HG03135 (cell line): ENCODE measurements at regions not wholly inside any gene's neighbourhood (a gene's known extent, or its start where the extent isn't known, plus 50 kb on each side); places are given as distances from the start of the nearest gene placed in this dataset.

Source experiments
- ATAC-seq: cut with Tn5 transposase; IDR thresholded peaks from one replicate; pipeline ENCODE4 v1.9.1; 2021; ENCODE audit warnings: mild to moderate bottlenecking, moderate library complexity; ENCODE audit not compliant: unreplicated experiment

DNA sequence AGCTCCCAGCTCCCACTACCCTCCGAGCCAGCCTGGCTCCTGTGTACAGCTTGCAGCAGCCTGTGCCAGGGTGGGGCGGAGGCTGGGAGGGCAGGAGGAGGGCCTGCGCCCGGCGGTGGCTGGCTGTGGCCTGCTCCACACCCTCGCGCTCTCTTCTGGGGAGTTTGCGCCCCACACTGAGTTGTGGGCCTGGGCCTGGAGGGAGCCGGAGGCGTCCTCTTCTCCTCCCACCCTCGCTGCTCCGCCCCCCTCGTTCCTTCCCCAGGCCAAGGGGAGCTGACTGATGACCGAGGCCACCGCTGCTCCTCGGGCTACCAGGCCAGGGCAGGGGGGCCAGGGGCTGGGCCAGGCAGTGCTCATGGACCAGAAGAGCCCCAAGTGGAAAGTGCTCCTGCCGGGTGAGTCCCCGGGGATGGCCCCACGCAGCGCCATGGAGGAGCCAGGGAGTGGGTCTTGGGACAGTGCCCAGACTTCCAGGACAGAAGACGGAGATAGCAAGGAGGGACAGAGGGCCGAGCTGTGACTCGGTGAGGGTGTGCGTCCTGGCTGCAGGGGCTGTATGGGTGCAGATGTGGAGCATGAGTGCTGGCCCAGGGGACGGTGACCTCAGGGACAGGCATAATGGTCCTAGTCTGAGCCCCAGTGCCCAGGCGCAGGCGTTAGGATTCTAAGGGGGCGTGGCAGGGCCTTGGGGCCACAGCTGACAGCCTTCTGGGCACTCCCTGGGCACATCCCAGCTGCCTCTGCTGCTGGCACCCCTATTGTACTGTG, 242.1 kb upstream of the GSE1 start:
- ATAC-seq, result no peak

DNA sequence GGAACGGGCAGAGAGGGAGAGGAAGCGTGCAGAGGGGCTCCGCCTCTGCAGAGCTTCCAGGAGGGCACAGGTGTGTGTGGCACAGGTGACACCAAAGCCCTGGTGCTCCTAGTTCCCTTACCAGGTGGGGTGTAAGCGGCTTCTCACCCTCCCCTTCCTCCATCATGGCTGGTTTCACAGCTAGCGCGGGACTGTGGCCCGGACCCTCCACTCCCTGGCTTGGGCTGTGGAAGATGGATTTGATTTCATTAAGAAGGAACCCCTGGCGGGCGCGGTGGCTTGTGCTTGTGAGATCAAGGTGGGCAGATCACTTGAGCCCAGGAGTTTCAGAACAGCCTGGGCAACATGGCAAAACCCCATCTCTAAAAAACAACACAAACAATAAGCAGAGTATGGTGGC, 241.2 kb upstream of the GSE1 start:
- no peak for ATAC-seq

DNA sequence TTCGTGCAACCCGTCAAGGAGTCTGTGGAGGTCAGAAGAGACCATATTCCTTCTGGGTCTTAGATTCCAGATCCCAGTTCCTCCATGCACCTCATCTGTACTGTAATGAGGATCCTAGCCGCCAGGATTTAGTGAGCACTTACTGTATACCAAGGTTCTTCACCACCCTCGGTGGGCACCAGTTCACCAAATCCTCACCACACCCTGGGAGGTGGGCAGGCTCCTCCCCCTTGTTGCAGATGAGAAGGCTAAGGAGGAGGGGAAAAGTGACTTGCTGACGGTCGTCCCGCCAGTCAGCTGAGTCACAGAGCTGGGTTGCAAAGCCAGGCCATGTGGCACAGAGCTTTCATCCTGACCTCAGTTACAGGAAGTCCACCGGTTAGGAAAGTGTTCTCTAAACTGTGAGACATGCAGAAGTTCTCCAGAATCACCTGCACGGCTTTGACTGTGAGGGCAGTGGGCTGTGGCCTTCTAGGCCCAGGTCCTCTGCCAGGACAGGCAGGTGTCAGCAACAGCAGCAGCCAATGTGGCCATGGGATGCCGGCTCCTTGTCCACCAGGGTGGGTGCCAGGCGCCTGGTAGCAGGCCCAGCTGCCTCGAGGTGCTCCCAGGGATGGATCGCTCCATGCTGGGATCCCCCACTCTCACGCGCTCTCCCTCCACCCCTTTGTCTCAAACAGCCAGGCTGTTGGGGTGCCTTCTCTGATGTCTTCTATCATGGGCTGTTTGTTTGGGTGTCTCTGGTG, 240.3 kb upstream of the GSE1 start:
- ATAC-seq, result no peak

DNA sequence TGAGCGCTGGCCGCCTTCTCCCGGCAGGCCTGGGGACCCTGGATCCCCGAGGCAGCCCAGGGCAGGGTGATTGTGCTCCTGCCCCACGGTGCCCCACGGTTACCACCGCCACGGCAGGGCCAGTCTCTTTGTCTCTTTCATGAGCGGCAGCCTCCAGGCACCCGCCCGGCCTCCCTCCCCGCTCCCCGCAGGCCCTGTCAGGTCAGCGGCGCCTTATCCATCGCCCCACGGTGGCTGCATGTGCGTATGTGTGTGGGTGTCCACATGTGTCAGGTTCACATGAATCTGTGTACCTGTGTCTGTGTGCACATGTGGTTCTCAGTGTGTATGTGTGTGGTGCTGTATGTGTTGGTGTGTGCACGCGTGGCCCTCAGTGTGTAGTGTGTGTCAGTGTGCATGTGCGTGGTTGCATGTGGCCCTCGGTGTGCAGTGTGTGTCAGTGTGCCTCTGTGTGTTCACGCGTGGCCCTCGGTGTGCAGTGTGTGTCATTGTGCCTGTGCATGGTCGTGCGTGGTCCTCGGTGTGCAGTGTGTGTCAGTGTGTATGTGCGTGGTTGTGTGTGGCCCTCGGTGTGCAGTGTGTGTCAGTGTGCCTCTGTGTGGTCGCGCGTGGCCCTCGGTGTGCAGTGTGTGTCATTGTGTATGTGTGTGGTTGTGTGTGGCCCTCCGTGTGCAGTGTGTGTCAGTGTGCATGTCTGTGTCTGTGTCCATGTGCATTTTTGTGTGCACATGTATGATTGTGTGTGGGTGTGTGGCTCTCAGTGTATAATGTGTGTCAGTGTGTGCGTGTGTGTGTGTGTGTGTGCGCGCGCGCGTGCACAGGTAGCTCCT, 239.2 kb upstream of the GSE1 start:
- ATAC-seq, result no peak

DNA sequence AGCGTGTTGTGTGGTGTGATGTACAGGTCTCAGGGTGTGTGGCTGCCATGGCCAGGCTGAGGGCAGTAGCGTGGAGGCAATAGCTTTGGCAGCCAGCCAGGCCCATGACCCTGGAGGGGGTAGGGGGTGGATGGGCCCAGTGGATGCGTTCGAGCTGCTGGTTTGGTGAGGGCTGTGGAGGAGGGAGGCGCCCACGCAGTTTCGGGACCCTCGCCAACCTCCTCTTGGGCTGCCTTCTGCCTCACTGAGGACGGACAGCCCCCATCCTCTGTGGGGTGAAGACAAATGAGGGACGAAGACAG, 238.6 kb upstream of the GSE1 start:
- no peak for ATAC-seq

DNA sequence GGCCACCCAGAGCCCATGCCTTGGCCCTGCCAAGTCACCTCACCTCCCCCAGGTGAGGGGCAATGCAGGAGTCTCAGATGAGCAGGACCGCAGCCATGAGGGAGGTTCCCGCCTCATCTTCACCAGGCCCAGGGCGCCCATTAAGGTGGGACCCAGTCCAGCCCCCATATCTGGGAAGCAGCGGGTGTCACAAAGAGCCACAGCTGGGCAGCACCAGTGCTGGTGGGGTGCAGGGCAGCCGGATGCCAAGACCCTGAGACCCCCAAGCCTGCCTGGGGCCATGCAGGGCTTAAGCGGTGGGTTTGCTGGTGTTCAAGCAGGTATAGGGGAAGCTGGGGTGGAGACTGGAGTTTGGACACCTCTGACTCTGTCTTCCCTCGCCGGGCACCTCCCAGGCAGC, 237.8 kb upstream of the GSE1 start:
- ATAC-seq, result no peak

DNA sequence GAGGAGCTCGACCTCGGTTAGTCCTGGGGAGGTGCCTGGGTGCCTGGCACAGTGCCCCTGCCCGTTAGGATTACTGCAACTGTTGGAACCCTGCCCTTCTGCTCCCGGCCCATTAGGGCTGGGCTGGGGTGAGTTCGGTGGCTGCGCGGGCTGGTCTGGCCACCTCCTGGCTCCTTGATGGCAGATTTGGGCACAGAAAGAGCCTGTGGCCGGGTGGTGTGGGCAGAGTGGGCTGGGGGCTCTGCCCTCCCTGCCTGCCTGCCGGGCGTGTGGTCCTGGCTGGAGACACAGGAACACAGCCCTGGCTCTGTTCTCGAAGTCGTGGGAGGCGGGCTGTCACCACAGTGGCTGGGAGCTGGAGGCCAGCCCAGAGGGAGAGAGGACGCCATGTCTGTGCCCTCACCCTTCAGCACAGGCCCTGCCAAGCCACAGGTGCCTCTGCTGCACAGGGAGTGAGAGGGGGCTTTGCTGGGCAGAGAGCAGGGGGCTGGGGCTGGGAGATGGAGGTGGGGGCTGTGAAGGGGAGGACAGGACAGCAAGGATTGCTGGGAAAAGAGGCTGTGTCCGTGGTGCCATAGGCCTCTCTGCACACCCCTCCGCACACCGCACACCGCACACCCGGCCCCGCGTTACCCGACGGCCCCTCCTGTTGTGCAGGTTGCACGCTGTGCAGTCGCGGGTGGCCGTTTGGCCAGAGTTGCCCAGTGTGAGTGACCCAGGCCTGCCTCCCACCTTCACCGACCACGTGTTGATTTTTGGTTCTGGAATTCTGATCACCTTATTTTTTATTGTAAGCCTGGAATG, 236.6 kb upstream of the GSE1 start:
- ATAC-seq, result no peak

DNA sequence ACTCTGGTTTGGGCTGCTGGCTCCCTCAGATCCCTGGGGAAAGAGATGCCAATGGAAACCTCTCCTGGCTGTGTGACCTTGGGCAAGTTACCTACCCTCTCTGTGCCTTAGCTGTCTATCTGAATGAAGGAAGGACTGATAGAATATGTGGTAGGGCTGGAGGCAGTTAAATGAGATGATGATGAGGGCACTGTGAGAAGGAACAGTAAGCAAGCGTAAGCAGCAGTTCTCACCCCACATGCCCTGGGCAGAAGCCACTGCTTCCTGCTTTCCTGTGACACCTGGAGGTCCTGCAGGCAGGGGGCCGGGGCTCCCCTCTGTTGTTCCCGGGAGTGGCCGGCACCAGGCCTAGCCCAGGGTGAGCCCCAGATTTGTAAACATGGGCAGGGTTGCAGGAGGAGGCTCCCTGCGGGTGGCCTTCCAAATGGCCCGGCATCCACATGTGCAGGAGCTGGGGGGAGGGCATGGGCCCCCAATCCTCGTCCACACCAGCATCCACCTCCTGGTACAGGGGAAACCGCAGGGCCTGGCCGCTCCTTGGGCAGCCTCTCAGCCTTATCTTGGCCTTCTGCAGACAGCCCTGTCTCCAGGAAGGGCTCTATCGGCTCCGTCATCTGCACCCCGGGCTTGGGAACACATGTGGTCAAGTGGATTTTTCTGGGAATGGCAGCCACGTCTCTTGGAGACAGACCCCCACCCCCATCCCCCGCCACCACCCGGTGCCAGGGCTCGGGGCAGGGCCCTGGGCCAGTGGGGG, 235.6 kb upstream of the GSE1 start:
- ATAC-seq, result no peak

DNA sequence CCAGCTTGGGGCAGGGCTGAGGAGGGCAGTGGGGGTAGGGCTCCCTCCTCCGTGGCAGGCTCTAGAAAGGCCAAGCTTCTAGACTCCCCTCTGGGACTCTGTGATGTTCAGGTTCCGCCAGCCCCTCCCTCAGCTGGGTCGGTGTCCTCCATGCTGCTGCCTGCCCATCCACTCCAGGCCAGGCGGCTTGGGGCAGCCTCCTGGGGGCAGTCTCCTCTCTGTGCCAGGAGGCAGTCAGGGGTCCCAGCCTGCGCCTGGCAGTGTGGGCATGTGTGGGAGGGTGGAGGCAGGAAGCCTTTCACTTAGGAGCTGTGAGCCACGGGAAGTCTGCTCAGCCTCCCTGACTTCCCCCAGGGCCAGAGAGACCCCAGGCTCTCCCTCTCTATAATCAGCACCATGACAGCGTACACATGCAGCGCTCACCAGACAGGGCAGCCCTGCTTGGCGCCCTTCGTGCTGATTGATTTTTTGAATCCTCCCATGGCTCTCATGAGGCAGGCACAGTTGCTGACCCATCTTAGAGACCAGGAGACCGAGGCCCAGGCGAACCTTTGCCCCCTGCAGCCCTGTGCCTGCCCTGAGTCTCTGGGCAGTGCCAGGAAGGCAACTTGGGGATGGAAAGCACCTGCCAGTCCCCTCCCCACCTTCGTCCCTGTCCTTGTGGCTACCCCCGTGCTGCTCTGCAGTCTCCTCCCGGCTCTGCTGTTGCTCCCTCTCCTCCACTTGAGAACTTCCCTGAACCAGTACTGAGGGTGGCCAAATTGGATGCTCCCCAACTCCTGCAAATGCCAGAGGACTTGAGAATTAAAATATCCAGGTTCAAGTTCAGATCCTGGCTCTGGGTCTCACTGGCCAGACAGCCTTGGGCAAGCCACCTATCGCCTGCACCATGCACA, 234.7 kb upstream of the GSE1 start:
- no peak for ATAC-seq

DNA sequence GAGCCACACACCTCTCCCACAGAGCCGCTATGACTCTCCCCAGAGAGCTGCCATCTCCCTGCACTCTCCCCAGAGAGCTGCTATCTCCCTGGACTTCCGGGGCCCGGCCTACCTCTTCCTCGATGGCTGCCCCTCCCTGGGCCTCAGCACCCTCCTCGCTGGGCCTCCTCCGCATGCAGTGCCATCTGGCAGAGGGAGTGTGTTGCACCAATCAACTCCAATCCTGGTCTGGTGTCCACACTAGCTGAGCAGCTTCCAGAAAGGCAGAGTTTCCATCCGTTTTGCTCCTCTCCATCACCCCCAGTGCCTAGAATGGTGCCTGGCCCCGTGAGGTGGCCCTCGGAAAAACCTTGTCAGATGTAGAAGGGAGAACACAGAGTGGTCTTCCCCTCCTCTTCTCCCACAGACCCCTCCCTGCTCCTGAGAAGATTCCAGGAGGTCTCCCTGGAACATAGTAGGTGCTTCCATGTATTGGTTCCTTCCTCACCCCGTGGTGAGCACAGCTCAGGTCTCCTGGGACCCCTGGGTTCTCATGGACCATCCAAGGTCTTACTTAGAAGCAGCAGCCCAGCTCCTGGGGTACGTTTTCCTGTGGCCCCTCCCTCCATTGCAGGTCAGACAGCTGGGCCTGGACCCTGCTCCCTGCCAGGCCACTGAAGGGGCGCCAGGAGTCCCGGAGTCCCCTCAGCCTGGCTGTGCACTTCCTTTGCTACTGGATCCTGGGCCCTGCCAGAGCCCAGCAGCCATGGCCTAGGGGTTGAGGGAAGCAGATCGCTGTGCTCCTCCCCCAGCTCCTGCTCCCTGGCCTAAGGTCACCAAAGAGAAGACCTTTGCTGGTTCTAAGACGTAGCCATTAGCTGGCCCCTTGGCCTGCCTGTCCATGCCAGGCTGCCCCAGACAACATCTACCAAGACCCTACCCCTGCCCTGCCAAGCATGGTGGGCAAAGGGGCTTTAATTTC, 233.8 kb upstream of the GSE1 start:
- no peak for ATAC-seq

DNA sequence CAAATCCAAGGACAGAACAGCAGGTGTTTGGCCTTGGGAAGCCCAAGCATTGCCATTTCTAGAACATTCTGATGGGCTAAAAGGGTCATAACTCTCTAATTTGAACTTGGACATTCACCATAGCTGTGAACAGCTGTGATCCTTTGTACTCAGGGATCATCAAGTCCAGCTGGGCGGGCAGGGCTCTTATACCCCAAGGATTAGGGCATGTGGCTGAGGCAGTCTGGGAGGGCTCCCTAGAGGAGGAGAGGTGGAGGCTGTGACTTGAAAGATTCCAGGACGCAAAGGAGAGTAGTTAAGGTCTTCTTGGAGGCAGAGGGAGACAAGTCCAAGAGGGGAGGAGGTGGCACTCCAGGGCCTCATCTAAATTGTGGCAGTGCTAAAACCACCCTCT, 233.1 kb upstream of the GSE1 start:
- no peak for ATAC-seq

DNA sequence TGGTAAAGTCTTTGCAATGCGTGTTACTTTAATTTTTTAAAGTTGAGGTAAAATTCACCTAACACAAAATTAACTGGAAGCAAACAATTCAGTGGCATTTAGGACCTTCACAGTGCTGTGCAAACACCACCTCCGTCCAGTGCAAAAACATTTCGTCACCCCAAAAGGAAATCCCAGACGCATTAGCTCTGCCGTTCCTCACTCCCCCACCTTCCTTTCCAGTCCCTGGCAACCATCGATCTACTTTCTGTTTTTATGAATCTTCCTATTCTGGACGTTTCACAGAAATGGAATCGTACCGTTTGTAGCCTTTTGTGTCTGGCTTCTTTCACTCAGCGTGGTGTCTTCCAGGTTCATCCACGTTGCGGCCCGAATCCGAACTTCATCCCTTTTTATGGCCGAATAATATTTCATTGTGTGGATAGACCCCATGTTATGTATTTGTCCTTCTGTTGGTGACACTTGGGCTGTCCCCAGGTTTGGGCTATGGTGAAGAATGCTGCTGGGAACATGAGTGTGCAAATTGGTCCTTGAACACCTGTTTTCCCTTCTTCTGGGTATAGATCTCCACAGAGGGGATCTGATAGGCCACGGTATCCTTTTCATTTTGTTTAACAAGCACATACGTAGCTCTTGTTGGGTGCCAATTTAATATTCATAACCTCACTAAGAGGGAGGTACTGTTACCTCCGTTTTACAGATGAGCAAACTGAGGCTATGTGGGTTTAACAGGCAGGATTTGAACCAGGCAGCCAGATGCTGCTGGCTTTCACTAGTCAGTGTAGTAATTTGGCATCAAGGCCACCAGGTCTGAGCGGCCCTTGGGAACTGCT, 232.0 kb upstream of the GSE1 start:
- no peak for ATAC-seq

DNA sequence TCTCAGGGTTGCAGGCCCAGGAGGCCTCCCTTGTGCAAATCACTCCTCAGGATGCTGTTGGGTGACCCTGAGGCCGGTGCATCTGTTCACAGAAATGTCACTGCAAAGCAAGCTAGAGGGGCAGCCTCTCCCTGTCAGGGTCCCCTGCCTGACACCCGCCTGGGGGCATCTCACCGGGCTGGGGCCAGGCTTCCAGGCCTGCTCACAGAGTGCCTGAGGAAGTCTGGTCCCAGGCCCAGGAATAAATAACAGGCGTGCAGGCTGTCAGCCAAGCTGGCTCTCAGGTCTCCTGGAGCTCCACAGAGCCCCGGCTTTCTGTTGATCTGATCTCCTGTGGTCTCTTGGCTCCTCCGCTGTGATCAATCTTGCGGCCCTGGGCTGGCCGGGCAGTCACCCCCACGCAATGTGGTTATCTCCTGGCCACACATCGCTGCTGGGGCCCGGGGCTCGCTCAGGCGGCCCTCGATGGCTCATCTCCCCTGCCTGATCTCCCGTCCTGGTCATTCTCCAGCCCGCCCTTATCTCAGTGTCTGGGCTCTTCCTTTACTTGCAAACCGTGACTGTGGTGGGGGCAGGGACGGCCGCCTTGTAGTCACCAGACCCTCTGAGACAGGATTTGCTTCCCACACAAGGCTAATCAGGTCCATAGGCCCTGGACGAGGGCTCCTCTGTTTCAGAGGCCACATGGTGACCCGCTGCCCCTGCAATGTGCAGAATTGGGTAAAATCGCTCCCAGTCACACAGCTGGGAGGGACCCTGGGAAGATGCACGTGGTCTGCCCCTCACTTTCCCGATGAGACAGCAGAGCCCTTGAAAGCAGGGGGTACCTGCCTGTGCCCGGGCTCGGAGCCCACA, 231.2 kb upstream of the GSE1 start:
- ATAC-seq, result no peak

DNA sequence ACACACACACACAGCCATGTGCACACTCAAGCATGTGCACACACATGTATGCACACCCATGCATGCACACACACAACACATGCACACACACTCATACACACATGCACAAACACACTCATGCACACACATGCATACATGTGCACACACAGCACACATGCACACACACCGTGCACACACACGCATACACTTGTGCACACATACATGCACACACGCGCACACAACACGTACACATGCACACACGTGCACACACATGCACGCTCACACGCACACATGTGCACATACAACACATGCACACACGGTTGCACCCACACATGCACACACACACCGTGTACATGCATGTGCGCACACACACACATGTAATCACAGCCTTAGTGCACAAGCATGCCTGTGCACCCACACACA, 230.4 kb upstream of the GSE1 start:
- ATAC-seq, result no peak

DNA sequence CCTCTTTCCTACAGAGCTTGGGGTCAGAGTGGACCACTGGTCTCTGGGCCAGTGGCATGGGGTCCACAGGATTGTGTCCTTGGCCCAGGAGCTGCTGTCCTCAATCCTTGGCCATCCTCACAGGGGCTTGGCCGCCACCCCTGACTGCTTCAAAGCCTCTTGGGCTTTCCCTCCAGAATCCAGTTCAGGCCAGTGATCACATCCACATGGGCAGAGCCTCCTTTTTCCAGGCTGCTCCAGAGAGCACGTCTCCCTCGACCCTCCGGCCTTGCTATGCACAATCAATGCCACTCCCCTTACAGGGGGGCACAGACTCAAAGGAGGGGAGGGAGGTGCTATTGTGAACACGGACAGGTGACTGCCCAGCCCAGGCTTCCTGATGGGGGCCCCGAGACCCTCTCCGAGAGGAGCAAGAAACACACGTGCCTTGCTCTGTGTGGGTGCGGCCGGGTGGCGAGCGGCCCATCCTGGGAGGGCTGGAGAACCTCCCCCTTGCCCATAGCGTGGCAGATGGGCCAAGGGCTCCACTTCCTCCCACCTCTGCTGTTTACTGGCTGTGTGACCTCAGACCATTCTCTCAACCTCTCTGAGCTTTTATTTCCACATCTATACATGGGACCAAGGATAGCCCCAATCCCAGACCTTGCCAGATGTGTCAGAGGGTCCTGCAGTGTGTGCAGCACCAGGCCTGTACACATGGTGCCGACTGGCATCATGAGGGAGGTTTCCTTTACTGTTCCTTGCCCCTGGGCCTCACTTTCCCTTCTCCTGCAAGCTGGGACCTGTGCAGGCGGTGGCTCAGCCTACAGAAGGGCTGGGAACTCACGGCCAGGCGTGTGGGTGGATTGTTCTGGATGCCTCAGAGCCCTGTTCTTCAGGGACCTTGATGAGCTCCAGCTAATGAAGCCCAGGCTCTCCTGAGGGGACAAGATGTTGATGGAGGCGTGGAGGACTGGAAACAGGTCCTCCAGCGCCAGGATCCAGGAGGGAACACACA, 229.0 kb upstream of the GSE1 start:
- ATAC-seq, result no peak
